Stimulated activated CD4-positive, alpha-beta T cell treated with anti-CD3 and anti-CD28 coated beads, Interleukin-15, amount 100 ng/mL, for 24 hours (primary cell): ENCODE measurements at regions not wholly inside any gene's neighbourhood (a gene's known extent, or its start where the extent isn't known, plus 50 kb on each side); places are given as distances from the start of the nearest gene placed in this dataset.

ENCODE experiments used
- DNase-seq: peaks from one replicate; pipeline ENCODE4 v3.0.0-alpha.2; 2020

DNA sequence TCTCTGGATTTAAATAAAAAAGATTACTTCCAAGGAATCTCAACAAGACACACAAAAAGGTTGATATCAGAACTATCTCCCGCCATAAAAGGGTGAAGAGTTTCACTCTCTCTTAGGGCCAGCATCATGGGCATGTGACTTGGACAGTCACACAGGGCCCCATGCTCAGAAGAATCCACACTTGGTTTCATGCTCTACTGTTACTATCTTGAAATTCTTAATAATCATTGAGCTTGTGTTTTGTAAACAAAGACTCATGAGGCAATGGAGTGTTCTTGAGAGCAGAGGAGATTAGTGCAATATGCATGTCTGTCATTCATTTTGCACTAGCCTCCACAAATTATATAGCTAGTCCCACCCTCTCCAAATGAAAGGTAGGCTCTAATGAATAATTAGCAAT is 58.4 kb downstream of the HMHB1 start:
- DNase-seq: no peak

DNA sequence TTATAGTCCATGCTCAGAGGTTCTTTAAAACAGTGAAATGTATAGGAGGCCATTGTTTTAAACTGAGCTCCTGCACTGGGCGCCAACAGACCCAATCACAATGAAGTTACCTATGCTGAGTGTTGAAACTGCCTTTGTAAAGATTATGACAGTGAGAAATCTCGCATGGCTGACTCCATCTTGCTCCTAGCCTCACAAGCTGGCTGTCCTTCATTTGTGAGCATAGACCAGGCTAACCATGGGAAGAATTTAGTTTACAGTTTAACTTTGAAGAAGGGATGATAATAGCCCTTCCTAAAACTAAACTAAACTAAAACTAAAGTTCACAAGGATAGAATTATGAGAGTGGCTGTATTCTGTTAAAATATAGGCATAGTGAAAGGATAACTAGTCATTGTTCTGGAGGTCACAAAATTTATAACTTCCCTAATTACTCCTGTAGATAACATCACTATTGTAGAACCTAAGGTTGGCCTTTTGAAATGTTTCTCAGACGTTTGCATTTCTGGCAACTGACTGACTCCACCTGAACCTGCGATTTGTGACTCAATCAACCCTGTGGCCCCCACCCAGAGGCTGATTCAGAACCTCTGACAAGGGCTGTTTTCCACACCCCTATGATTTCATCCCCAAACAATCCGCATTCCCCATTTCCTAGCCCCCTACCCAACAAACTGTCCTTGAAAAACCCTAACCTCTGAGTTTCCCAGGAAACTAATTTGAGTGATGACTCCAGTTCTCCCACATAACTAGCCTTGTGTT is 59.1 kb downstream of the HMHB1 start:
- no peak for DNase-seq

DNA sequence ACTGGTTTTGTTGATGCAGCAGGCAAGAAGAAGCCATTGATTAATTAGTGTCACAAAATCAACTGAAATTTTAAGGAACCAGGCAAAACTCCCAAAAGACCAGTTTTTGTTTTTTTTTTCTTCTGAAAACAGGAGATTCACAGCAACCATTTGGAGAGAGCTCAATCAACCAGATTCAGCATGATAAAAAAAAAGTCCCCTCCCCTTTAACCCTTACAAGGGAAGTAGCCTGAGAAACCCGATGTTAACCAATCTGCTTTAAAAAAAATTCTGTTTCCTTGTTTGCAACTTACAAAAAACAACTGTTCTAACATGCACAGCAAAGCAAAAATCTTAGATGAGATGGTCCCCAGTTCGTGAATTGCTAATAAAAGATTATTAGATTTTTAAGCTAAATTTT is 59.7 kb downstream of the HMHB1 start:
- no peak for DNase-seq

DNA sequence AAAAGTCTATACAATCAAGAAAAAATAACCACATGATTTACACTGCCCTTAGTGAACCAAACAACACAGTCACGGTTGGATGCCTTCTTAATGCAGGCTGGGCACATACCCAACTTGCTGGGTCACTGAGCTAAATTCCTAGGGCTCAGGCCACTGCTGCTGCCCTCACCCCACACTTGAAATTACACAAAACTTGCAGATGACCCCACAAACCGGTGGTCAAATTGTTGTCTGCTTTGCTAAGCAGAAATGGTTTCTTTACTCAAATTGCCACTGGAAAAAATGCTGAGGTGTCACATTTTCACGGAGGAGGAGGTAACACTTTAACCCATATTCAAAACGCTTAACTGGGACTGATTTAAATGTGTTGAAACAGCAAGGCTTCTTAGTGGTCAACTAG is 62.4 kb downstream of the HMHB1 start:
- no peak for DNase-seq

DNA sequence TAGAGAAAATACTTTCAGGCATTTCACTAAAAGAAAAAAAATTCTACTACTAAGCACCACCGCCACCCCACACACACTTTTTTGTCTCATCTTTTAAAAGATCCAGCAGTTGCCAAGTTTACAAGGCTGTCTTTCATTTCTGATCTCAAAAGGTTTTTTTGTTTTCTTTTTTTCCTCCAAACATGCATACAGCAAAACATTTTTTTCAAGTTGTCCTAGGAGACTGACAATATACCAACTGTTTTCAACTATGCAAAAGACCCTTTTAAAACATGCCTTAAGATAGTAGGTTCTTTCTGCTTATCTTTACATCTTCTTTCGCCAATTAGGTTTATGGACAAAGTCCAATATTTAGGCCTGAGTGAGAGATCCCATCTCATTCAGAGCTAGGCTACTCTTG is 65.2 kb downstream of the HMHB1 start:
- DNase-seq: no peak

DNA sequence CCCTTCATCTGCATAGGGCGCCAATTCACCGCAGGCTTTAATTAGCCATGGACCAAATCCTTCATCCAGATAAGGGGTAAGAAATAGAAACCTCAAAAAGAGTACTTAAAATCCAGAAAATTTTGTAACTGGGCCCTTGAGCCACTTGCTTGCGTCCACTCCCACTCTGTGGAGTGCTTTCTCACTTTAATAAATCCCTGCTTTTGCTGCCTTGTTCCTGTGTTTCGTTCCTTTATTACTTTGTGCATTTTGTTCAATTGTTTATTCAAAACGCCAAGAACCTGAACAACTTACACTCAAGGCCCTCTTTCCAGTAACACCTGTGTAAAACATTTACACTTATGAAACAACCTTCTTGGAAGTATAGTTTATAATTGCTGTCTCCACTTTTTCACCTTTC is 66.5 kb downstream of the HMHB1 start:
- no peak for DNase-seq

DNA sequence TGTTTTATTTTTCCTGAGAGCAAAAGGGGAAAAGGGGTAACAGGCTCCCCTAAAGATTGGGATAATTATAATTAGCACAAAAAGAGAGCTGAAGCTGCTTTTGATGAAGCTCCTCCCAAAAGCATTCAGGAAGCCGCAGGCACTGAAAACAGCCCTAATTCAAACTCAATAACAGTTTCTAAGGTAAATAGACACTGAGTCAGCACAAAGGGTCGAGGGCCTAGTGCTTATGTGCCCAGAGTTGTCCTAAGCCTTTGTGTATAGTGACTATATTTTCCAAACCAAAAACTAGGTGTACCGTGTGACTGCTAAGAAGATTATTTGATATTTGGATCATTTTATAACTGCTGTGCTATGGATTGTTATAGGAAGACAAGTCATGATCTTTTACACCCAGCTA is 67.7 kb downstream of the HMHB1 start:
- DNase-seq: no peak

DNA sequence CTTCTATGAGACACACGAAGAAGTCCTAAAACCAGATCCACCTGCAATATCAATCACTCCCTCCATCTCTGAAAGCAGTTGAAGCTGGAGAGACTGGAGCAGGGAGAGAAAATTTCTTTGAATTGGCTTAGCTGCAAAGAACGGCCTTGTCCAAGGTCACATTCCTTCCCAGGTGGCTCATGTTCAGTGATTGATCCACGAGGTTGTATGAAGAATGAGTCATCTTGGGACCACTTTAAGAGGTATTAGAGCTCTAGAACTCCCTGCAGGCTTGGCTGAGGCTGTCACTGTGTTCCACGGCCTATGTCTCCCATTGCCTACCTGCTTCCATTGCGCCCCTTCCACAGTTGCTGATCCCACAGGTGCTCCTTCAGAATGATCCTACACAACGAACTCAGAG is 68.2 kb downstream of the HMHB1 start:
- no peak for DNase-seq

DNA sequence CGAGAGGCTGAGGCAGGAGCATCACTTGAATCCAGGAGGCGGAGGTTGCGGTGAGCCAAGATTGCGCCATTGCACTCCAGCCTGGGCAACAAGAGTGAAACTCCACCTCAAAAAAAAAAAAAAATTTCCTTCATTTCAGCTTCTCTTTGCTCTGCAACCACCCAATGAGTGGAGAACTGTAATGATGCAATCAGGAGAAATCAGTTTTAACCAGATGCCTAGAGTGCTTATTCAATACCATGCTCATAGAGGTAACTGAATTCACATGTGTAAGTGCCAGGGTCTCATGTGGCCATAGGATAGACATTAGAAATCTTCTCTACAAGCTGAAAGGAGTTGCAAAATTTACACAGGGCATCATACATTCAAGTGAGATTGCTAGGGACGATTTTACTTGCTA is 70.6 kb downstream of the HMHB1 start:
- DNase-seq: no peak

DNA sequence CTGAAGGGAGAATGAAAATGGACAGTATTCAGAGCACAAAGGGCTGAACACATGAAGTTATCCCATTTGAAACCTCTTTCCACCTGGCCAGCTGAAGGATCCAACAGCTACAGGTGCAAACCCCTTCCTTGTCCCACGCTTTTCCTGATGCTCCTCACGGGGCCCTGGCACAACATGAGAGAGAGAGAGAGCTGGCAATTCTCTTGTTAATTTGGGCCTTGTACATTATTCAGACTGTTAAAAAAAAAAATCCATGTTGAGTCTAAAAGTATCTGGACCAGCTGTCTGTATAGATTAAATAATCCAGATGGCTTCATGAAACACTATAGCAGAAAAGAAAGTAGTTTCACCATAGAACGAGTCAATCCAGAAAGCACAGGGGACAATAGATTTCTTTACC is 74.1 kb downstream of the HMHB1 start:
- no peak for DNase-seq

DNA sequence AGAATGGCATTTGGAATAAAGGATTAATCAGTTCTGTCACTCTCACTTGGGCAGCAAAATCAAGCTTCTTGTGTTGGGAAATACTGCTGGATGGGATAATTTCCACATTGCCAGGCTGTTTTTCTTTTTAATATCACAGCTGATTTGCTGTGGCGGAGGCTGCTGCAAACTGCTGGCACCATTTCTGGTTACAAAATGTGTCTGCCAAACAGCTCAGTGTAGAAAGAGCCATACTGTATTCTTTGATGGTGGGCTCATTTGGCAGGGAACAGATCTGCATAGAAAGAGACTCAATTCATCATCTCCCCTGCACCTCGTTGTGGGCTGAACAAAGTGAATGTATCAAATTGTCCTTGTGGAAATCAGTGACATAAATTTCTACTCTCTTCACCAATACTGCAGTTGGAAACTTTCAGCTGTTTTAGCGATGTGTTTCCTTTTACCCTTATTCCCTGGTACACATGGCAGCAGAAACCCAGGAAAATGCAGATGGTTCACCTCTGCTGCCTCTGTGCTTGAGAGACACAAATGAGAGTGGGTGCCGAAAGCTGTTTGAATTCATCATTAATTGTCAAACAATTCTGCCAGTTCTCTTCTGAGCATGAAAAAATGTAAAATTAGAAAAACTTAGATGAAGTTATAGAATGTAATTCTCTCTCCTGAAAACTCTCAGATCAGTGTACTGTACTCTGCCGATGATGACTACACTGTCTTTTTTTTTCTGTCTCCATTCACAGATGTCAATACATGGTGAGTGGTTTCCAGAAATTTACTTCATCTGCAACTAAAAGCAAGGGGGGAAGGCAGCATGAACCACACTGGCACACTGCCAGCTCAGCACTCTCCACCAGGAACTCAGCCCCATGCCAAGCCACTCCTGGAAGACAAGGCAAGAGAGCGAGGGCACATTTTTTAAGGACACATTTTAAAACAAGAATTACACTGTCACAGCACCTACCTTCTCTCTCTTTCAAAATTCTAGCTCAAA is 75.0 kb downstream of the HMHB1 start:
- no peak for DNase-seq

DNA sequence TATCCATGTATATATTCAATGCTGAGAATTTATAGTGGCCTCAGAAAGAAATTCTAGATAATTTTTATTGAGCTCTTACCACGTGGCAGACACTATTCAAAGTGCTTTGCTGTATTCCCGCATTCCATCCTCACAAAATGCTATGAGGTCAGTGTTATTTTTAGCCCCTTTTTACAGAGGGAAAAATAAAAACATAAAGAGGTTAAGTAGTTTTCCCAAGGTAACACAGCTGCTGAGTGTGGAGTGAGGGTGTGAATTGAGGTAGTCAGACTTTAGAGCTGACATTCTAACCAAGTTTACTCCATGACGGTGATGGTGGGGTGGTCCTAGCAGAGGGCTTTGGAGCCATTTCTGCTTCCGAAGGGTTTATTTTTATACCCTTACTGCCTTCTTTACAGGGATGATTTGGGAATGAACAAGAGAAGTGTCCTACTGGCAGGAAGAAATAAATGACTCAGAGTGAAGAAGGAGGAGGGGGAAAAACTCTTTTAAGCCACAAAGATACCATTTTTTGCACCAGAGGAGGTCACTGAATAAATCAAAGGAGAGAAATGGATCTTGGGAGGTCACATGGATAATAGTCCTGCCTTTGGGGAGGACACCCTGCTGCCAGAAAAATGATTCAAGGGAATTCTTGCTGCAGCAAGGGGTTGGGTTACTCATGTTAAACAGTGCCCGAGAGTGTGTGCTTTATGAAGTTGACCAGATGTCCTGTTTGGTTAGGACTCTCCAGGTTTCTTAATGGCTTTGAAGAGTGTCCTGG is 76.1 kb downstream of the HMHB1 start:
- DNase-seq: no peak

DNA sequence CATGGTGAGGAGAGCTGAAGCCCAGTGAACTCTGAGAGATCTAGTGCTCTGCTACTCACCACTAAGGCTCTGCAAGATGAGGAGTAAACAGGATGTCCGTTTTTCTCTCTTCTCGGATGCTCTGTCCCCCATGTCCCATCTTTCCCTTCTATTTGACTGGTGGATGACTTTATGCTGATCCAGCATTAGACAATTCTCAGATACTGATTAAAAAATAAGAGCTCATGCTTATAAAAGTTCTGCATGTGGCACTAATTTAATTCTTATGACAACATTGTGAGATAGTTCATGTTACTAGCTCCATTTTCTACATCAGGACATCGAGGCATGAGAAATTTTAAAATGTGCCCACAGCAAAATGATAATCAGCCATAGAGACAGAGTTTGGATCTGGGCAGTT is 77.0 kb downstream of the HMHB1 start:
- no peak for DNase-seq

DNA sequence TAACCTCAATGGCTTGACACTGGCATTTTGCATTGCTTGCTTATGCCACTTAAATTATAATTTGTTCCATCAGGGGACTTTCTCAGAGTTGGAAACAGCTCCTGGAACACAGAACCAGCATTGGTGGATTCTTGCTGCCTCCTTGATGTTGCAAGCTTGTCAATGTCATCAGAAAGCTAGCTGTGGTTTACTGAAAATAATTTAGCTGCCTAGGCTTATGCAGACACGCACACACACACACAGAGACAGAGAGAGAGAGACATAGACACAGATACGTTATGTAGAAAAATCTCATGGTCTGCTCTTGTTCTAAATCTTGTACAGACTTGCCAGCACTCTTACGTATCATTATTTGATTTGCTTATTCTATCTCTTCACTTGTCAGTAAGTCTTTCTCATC is 78.0 kb downstream of the HMHB1 start:
- DNase-seq: no peak

DNA sequence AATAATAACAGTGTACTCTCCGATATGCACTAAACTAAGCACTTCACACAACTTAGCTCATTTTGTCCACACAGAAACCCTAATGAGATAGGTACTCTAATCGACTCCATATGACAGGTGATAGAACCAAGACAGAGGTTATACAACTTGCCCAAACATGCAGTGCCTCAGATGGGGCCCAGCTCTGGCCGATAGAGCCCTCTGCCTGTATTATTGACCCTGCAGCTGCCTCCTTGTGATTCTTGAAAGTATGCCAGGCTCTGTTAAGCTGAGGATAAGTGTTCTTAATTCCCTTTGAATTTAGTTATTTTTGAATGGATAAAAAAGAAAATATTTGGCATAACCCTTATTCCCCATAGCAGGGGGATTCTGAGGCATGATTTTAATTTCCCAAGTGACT is 78.5 kb downstream of the HMHB1 start:
- no peak for DNase-seq

DNA sequence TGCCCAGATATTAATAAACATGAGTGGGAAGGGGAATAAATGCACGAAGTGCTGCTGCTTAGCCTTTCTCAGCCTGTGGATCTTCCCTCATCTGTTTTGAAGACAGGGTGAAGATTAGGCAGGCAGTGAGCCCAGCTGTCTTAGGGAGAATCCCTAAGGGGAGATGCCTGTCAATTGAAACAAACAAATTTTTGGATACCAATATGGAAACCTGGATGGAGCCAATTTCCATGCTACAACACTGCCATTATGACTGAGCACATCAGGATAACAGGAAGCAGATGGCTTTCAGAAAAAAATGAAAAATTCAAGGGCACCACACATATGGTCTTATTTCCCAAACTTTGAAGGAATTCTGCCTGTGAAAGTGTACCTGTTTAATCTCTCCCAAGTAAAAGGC is 80.3 kb downstream of the HMHB1 start:
- no peak for DNase-seq

DNA sequence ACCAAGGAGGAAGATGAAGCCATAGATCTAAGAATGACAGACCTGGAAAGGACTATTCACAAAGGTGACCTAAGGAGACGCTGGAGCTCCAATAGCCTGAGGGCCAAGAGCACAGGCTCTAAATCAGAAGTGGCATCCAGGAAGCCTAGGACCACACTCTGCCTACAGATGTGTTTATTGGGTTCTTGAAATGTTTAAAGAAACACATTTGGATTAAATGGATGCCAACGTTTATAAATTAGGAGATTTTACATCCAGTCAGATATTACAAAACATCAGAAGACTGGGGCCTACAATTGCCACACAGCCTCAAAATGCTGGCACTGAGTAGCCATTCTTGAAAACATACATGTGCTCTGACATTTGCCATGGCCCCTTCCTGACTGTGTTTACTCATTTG is 80.9 kb downstream of the HMHB1 start:
- no peak for DNase-seq

DNA sequence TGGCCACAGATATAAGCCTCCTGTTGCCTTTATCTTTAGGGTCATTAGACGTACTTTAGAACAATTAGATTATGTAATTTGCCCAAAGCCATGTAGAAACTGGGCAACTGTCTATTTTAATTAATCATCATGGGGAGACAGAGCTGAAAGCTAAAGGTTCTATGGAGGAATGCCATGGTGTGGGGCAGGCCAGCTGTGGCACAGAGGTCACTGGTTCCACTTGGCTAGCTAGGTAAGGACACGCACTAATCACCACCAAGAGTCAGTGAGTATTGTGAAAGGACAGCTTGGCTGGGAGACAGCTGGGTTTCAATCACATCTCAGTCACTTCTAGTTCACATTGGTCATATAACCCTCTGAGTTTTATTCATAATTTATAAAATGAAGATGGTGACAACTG is 81.7 kb downstream of the HMHB1 start:
- DNase-seq: no peak

DNA sequence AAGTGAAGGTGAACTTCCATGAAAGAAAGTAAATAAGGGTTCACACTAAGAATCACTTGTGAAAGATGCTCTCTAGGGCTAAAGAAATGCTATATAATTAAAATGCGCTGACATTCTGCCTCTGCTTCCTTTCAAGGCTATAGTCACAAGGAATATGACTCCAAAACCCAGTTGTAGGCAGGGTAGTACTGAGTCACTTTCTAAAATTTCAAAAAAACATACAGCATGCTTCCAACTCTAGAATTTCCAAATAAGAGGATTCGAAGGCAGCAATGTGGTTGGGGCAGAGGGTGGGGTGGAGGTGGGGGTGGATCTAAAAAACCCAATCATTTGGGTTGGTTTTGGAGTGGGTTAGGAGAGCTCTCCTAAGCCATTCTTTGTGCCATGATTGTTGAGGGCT is 84.6 kb downstream of the HMHB1 start:
- DNase-seq: no peak

DNA sequence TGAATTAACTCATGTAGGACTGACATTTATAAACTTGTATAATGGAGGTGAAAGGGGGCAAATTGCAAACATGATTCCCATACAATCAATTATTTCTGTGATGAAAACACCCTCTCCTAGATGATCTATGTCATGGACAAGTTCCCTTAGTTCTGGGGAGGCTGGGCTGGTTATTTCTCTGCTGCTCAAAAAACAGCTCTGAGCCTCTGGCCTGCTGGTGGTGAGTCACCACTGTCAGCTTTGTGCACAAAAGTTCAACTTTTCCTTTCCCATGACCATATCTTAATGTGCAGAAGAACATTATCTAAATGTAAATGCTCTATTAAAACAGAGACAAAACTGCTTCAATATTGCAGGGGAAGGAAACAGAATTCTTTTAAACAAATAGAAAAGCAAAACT is 85.0 kb downstream of the HMHB1 start:
- DNase-seq: peak; percentile 8

DNA sequence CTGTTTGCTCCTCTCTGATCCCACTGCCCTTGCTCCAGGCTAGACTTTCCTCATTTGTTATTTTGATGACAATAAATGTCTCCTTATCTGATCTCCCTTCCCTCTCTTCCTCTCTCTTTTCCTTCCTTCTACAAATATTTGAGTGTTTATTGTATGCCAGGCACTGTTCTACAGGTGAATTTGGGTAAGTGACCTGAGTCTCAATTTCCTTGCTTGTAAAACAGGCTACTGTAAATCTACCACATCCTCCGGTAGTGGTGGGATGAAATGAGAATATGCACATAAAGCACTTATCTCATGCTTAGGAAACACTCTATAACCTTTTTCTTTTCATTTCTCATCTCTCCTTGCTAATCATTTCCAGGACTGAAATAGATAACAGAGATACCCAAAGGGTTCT is 86.4 kb downstream of the HMHB1 start:
- DNase-seq: no peak

DNA sequence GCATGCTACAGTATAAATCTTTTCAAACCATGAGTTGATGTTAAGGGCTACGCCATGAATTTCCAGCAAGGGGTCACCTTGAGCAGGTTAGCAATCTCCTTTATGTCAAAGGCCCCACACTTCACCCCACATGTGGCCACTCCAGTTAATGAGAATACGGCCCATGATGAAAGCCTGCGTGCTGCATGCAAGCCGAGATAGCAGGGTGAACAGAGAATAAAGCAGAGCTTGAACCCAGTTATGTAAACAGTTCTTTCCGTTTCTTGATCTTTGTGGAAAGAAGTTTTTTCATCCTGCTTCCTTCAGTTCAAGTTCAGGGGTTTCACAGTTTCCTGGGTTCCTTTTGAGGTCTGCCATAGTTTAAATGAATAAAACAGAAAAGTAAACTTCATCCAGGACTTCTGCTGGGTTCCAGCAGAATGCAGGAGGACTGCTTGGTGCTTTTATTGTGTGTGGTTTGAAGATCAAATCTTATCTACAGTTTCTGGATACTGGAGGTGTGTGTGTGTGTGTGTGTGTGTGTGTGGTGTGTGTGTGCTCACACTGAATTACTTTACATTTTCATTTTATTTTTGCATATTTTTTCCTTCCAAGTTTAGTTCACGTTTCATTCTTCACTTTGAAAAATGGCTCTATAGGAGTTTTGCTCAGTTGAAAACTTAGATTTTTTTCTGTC is 87.1 kb downstream of the HMHB1 start:
- peak; percentile 5 for DNase-seq

DNA sequence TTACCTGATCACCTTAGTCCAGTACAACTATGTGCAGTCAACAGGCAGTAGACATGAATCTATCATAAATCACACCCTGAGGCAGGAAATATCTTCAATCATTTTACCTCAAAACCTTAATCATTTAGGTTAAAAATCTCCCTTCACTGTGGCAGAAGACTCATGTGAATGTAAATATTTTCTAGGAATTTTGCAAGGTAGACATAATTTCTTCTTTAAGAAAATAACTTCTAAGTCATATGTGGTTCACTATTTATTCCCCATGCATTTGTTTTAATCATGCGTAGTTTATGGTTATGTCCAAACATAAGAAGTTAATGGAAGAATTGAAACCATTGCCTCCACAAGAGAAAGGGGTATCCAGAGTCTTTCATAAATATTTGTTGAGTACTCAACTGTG is 97.0 kb downstream of the HMHB1 start:
- DNase-seq: no peak
